Activated CD8-positive, alpha-beta memory T cell treated with anti-CD3 and anti-CD28 coated beads, Interleukin-2, amount 10 ng/mL, durations not matched to agents 7 days and 5 days (primary cell): ENCODE measurements at regions not wholly inside any gene's neighbourhood (a gene's known extent, or its start where the extent isn't known, plus 50 kb on each side); places are given as distances from the start of the nearest gene placed in this dataset.
"Not testable (repeated sequence)": the region's sequence is repeated elsewhere in the genome, so short reads cannot be mapped to it uniquely, and the experiment has no call there.

Source experiments
- ATAC-seq: fragments of 150-1000 bp; cut with Tn5 transposase; one replicate; pipeline ENCODE4 v1.10.0; 2021; ENCODE audit warnings: moderate library complexity
- CTCF ChIA-PET: fragments of 350-600 bp; sonication (Branson Sonifier 250); formaldehyde crosslinking; loops from one replicate; lab custom pipeline; 2021; ENCODE audit warnings: antibody characterized with exemption; lab: Charles Lee
- DNase-seq: peaks from one replicate; pipeline ENCODE4 v3.0.0-alpha.2; 2020
- H3K27ac Mint-ChIP-seq: one replicate; pipeline ENCODE4 v1.8.0; 2021; ENCODE audit warnings: mild to moderate bottlenecking, mixed read lengths
- H3K27me3 Mint-ChIP-seq: one replicate; pipeline ENCODE4 v1.8.0; 2021; ENCODE audit warnings: mixed read lengths
- H3K36me3 Mint-ChIP-seq: one replicate; pipeline ENCODE4 v1.8.0; 2021; ENCODE audit warnings: mild to moderate bottlenecking, mixed read lengths
- H3K4me1 Mint-ChIP-seq: one replicate; pipeline ENCODE4 v1.8.0; 2021; ENCODE audit warnings: mixed read lengths
- H3K4me3 Mint-ChIP-seq: one replicate; pipeline ENCODE4 v1.8.0; 2021; ENCODE audit warnings: mild to moderate bottlenecking, moderate library complexity, mixed read lengths
- H3K9me3 Mint-ChIP-seq: one replicate; pipeline ENCODE4 v1.8.0; 2022; ENCODE audit warnings: low read depth, mixed read lengths

DNA sequence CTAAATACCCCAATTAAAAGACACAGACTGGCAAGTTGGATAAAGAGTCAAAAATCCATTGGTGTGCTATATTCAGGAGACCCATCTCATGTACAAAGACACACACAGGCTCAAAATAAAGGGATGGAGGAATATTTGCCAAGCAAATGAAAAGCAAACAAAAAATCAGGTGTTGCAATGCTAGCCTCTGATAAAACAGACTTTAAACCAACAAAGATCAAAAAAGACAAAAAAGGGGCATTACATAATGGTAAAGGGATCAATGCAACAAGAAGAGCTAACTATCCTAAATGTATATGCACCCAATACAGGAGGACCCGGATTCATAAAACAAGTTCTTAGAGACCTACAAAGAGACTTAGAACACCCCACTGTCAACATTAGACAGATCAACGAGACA lies 177.4 kb downstream of the RAMP3 start:
- H3K27me3 Mint-ChIP-seq, result peaks cover 50% of the 10 kb centered on the region
- ATAC-seq, H3K4me3 Mint-ChIP-seq, H3K4me1 Mint-ChIP-seq, H3K9me3 Mint-ChIP-seq, CTCF ChIA-PET, DNase-seq, H3K36me3 Mint-ChIP-seq, H3K27ac Mint-ChIP-seq: not testable (repeated sequence)

DNA sequence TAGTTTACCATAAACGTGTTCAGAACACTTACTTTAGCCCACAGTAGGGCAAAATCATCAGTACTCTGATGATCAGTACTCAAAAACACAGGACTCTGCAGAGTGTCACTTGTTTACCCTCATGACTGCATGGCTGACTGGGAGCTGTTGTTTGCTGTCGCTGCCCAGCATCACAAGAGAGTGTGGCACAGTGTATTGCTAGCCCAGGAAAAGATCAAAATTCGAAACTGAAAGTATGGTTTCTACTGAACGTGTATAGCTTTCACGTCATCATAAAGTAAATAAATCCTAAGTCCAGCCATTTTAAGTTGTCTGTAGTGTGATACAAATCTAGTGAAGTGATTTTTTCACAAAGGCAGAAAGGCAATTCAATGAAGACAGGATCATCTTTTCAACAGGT lies 184.6 kb downstream of the RAMP3 start:
- ATAC-seq (peak; percentile 68), DNase-seq (no peak)
- Mint-ChIP-seq H3K9me3 (no peaks in the 10 kb centered on the region), H3K27me3 (peaks cover 37% of the 10 kb centered on the region), H3K4me1 (peaks cover 5% of the 10 kb centered on the region), H3K36me3 (peaks cover 4% of the 10 kb centered on the region), H3K27ac (no peak overlapping the region), H3K4me3 (no peak overlapping the region)
- CTCF ChIA-PET, result no interaction called here

DNA sequence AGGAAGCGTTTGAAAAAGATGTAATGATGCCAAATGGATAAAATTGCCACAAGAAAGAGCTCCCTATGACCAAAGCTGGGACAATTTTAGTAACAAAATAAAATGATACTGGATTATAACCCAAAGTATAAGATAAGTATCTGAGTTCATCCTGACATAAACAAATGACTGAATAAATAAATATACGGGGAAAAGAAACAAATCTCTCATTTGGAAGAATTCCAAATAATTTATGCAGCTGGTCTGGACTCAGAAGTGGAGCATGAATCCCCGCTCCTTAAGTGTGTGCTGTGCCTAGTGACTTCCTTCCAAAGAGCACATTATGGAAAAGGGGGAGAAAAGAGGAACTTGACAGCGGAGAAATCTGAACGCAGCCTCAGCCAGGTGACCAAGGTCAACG lies 186.2 kb downstream of the RAMP3 start:
- H3K4me3 Mint-ChIP-seq, result no peak overlapping the region
- H3K36me3 Mint-ChIP-seq, result peaks cover 4% of the 10 kb centered on the region
- H3K27ac Mint-ChIP-seq, result no peak overlapping the region
- H3K9me3 Mint-ChIP-seq, result no peaks in the 10 kb centered on the region
- DNase-seq (no peak), ATAC-seq (no peak)
- H3K27me3 Mint-ChIP-seq, result peaks cover 24% of the 10 kb centered on the region
- CTCF ChIA-PET, result no interaction called here
- peaks cover 5% of the 10 kb centered on the region for H3K4me1 Mint-ChIP-seq

DNA sequence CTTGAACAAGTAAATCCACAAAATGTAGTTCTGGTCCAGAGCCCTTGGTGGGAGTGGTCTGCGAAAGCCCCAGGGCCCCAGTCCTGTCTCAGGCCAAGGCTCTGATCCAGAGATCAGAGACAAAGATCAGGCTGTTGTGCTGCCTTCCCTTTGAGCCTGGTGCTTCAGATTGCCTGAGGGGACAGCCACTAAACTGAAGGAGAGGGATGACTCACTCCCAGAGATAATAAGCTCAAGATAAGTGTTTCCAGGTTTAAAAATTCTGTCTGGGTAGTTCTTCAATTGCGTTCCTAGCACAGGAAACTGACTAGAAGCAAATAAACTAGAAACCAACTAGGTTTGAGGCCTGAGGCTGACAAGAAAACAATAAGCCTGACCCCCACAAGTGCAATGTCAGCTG lies 190.2 kb downstream of the RAMP3 start:
- Mint-ChIP-seq H3K4me1 (no peaks in the 10 kb centered on the region), H3K9me3 (no peaks in the 10 kb centered on the region), H3K4me3 (no peak overlapping the region), H3K27ac (no peak overlapping the region), H3K36me3 (no peaks in the 10 kb centered on the region), H3K27me3 (peaks cover 22% of the 10 kb centered on the region)
- no peak for ATAC-seq
- DNase-seq, result no peak
- CTCF ChIA-PET, result no interaction called here

DNA sequence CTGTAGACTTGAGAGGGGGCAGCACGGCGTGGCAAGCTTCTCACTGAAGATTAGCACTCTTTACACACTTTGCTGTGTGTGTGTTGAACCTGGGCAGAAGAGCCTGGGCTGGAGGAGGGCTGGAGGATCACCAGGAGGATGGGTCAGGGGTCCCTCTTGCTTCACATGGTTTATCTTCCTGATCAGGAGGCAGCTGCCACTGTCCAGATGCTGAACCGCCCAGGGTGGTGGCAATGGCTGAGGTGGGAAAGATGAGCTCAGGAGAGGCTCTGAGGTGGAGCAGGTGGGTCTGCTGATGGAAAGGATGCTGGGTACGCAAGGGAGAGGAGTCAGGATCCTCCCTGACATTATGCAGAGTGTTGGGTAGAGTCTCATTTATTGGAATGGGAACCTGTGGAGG lies 191.5 kb downstream of the RAMP3 start:
- CTCF ChIA-PET, result interaction anchor here (0.7 kb wide), 1 partner anchor 12 kb away, joined by 3 read pairs; no protein-coding TSS in a partner anchor
- no peaks in the 10 kb centered on the region for H3K9me3 Mint-ChIP-seq
- ATAC-seq, result no peak
- no peaks in the 10 kb centered on the region for H3K36me3 Mint-ChIP-seq
- no peak overlapping the region for H3K27ac Mint-ChIP-seq
- DNase-seq, result no peak
- H3K4me1 Mint-ChIP-seq, result no peaks in the 10 kb centered on the region
- H3K27me3 Mint-ChIP-seq, result peaks cover 21% of the 10 kb centered on the region
- no peak overlapping the region for H3K4me3 Mint-ChIP-seq

DNA sequence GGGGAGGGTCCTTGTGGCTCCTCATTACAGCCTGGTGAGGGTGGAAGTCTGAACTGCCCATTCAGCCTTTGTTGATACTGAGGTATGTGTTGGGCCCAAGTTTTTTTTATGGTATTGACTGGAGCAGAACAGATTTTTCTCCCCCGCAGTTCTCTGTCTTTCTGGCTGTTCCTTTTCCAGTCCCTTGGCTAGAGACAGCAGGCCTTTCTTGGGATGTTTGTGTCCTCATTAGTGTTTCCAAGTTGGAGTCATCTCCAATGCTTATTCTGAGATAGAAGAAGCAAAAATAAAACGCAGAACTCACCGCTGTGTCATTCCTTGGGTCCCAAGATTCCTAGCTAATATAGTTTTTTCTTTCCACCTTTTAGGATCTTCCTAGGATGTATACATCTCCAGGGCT lies 193.3 kb downstream of the RAMP3 start:
- no peaks in the 10 kb centered on the region for H3K9me3 Mint-ChIP-seq
- no peak overlapping the region for H3K27ac Mint-ChIP-seq
- CTCF ChIA-PET, result no interaction called here
- DNase-seq (no peak), ATAC-seq (no peak)
- peaks cover 33% of the 10 kb centered on the region for H3K27me3 Mint-ChIP-seq
- H3K36me3 Mint-ChIP-seq, result no peaks in the 10 kb centered on the region
- no peak overlapping the region for H3K4me3 Mint-ChIP-seq
- no peaks in the 10 kb centered on the region for H3K4me1 Mint-ChIP-seq

DNA sequence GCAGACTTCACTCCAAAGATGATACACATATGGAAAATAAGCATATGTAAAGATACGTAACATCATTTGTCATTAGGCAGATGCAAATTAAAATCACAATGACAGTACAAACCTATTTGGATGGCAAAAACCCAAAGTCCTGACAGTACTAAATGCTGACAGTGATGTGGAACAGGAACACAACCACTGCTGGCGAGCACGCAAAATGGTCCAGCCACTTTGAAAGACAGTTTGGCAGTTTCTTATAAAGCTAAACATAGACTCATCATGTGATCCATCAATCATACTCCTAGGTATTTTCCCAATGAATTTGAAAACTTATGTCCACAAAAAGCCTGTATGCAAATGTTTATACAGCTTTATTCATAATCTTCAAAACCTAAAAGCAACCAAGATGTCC lies 200.7 kb downstream of the RAMP3 start:
- CTCF ChIA-PET, result no interaction called here
- ATAC-seq (no peak), DNase-seq (no peak)
- H3K36me3 Mint-ChIP-seq, result no peaks in the 10 kb centered on the region
- no peak overlapping the region for H3K27ac Mint-ChIP-seq
- H3K4me1 Mint-ChIP-seq, result no peaks in the 10 kb centered on the region
- H3K4me3 Mint-ChIP-seq, result no peak overlapping the region
- no peaks in the 10 kb centered on the region for H3K9me3 Mint-ChIP-seq
- peaks cover 33% of the 10 kb centered on the region for H3K27me3 Mint-ChIP-seq

DNA sequence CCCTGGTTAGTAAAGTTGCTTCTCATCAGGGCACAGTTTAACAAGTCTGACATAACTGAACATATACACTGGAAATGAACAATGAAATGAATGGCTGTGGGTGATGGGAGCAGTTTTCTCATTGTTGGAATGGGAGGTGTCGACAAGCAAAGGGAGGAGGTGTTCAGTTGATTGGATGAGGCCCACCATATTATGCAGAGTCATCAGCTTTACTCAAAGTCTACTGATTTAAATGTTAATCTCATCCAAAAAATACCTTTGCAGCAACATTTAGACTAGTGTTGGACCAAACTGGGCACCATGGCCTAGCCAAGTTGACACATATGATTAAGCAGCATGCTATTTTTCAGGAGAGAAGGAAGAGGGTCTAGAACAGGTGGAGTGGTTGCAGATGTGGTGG lies 201.7 kb downstream of the RAMP3 start:
- H3K4me1 Mint-ChIP-seq, result no peaks in the 10 kb centered on the region
- no peak for DNase-seq
- CTCF ChIA-PET, result no interaction called here
- no peak overlapping the region for H3K27ac Mint-ChIP-seq
- no peaks in the 10 kb centered on the region for H3K9me3 Mint-ChIP-seq
- H3K27me3 Mint-ChIP-seq, result peaks cover 27% of the 10 kb centered on the region
- no peaks in the 10 kb centered on the region for H3K36me3 Mint-ChIP-seq
- no peak overlapping the region for H3K4me3 Mint-ChIP-seq
- no peak for ATAC-seq

DNA sequence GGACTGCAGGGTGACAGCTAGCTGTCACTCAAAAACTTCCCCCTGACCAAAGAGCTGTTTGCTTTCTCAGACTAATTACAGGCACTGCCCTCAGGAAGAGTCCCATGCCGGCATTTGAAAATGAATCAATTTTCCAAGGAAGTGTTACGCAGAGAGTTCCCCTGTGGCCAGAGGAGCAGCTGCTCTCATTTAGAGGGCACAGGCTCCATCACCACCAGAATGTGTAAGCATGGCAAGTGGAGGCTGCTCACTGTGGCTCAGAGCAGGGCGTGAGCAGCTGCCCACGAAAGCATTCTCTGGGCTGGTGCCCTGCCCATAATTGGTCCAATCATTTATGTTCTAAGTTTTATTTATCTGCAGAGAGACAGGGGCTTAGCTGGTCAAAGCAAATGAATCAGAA lies 202.2 kb downstream of the RAMP3 start:
- CTCF ChIA-PET, result no interaction called here
- no peaks in the 10 kb centered on the region for H3K9me3 Mint-ChIP-seq
- ATAC-seq (no peak), DNase-seq (no peak)
- no peak overlapping the region for H3K4me3 Mint-ChIP-seq
- peaks cover 22% of the 10 kb centered on the region for H3K27me3 Mint-ChIP-seq
- H3K27ac Mint-ChIP-seq, result no peak overlapping the region
- H3K36me3 Mint-ChIP-seq, result no peaks in the 10 kb centered on the region
- H3K4me1 Mint-ChIP-seq, result no peaks in the 10 kb centered on the region

DNA sequence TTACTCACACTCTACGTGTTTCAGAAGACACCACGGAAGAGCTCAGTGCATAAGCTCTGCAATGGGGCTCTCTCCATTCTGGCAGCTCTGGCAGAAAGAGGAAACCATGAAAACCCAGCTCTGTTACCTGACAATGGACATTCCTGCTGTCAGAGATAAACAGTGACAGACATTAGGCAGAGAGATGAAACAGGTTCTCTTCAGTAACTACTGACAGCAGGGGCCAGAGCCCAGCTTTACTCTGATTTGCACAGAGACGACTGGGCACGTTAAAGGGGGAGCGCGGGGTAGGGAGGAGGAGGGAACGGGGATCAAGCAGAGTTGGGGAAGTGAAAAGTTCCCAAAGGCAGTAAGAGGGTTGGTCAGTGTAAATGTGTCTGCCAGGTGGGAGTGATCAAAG lies 206.1 kb downstream of the RAMP3 start:
- no peak overlapping the region for H3K4me3 Mint-ChIP-seq
- no peaks in the 10 kb centered on the region for H3K4me1 Mint-ChIP-seq
- H3K27ac Mint-ChIP-seq, result no peak overlapping the region
- no peak for ATAC-seq
- CTCF ChIA-PET, result no interaction called here
- H3K27me3 Mint-ChIP-seq, result peaks cover 15% of the 10 kb centered on the region
- DNase-seq, result no peak
- H3K9me3 Mint-ChIP-seq, result no peaks in the 10 kb centered on the region
- H3K36me3 Mint-ChIP-seq, result no peaks in the 10 kb centered on the region

DNA sequence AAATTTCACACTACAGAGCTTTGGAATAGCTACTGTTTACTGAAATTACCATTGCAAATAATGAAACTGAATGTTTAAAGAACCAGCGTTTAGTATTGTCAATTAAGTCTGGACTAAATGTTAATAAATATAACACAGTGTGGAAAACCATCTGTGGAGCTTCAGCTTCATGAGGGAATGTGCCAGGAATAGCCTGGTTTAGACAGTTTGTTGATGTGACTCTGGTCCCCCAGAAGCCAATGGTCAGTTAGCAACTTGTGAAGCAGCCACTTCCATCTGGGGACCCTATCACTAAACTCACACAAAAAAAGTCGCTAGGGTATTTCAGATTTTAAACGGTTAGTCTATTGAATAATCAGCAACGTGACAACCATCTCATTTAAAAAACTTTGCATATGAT lies 207.8 kb downstream of the RAMP3 start:
- CTCF ChIA-PET, result no interaction called here
- Mint-ChIP-seq H3K4me1 (no peaks in the 10 kb centered on the region), H3K36me3 (no peaks in the 10 kb centered on the region), H3K27me3 (peaks cover 26% of the 10 kb centered on the region), H3K9me3 (no peaks in the 10 kb centered on the region), H3K27ac (no peak overlapping the region), H3K4me3 (no peak overlapping the region)
- ATAC-seq (no peak), DNase-seq (no peak)

DNA sequence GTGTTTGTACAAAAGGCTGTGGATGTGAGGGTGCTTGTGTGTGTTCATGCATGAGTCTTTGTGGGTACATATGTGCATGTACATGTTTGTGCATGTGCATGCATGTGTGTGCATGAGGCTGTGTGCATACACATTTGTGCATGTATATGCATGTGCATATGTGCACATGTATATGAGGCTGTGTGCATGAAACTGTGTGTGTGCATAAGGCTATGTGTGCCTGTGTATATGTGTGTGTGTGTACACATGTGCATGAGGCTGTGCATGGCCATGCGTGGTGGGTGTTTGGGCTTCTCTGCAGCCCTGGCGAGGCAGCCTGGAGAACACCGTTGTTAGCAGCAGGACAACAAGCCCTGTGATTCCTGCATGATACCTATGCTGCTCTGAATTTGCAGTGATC lies 207.7 kb upstream of the ADCY1 start:
- Mint-ChIP-seq H3K4me1 (no peaks in the 10 kb centered on the region), H3K36me3 (no peaks in the 10 kb centered on the region), H3K4me3 (no peak overlapping the region), H3K27me3 (peaks cover 30% of the 10 kb centered on the region), H3K27ac (no peak overlapping the region), H3K9me3 (no peaks in the 10 kb centered on the region)
- DNase-seq, result no peak
- CTCF ChIA-PET, result no interaction called here
- ATAC-seq, result no peak

DNA sequence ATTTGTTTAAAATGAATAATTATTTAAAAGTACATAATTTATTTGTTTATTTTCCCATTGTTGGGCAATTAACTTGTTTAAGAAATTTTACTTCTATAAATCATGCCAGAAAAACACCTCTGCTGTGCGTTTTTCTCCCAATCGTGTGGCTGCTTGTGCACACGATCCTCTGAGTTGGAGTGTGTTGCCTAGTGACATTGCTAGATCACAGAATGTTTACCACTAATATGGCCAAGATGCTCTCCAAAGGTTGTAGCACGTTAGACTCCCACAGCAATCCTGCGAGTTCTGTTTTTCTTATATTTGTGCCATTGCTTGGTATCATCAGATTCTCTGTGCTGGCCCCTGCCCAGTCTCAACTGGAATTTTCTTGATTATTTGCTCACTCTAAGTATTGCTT lies 207.1 kb upstream of the ADCY1 start:
- no peaks in the 10 kb centered on the region for H3K4me1 Mint-ChIP-seq
- no peak overlapping the region for H3K4me3 Mint-ChIP-seq
- no peaks in the 10 kb centered on the region for H3K36me3 Mint-ChIP-seq
- H3K9me3 Mint-ChIP-seq, result no peaks in the 10 kb centered on the region
- no peak for DNase-seq
- H3K27ac Mint-ChIP-seq, result no peak overlapping the region
- CTCF ChIA-PET, result no interaction called here
- H3K27me3 Mint-ChIP-seq, result peaks cover 30% of the 10 kb centered on the region
- ATAC-seq, result no peak

DNA sequence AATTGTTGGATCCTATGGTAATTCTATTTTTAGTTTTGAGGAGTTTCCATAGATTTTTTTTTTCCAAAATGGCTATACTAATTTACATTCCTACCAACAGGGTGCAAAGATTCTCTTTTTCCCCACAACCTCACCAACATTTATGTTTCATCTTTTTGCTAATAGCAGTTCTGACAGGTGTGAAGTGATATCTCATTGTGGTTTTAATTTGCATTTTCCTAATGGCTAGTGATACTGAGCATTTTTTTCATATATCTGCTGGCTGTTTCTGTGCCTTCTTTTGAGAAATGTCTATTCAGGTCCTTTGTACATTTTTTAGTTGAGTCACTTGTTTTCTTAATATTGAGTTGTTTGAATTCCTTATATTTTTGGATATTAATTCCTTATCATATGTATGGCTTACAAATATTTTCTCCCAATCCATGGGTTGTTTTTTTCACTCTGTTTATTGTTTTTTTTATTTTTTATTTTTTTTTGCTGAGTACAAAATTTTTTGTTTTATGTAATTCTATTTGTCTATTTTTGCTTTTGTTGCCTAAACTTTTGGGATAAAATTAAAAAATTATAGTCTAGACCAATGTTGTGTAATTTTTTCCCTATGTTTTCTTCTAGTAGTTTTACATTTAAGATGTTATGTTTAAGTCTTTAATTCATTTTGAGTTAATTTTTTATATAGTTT lies 205.9 kb upstream of the ADCY1 start:
- Mint-ChIP-seq H3K9me3 (no peaks in the 10 kb centered on the region), H3K27ac (no peak overlapping the region), H3K4me1 (no peaks in the 10 kb centered on the region), H3K27me3 (peaks cover 30% of the 10 kb centered on the region), H3K36me3 (no peaks in the 10 kb centered on the region), H3K4me3 (no peak overlapping the region)
- DNase-seq (no peak), ATAC-seq (no peak)
- CTCF ChIA-PET, result no interaction called here

DNA sequence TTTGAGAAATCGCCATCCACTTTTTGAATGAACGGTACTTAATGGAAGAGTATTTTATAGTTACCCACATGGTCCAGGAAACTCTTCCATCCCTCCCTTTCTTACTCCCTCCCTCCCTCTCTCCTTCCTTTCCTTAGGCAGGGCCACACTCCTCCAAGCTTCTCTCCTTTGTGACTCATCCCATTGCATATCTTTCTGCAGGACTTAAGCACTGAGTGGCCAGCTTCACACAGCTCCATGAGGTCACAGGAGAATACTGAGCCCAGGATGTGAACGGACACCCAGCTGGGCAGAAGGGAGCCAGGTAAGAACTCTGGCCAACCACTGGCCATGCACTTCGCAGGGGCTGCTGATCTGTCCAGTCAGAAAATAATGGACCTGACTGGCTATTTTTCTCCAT lies 189.7 kb upstream of the ADCY1 start:
- CTCF ChIA-PET, result no interaction called here
- Mint-ChIP-seq H3K4me1 (no peaks in the 10 kb centered on the region), H3K9me3 (no peaks in the 10 kb centered on the region), H3K27ac (no peak overlapping the region), H3K36me3 (no peaks in the 10 kb centered on the region), H3K27me3 (peaks cover 3% of the 10 kb centered on the region), H3K4me3 (no peak overlapping the region)
- DNase-seq, result no peak
- no peak for ATAC-seq
